Tibial nerve (tissue), 4 donors: ENCODE measurements at regions not wholly inside any gene's neighbourhood (a gene's known extent, or its start where the extent isn't known, plus 50 kb on each side); places are given as distances from the start of the nearest gene placed in this dataset.

Experiments used
- EP300 ChIP-seq, 2 donors: sonication (generic); formaldehyde crosslinking; IDR thresholded peaks; one replicate each; pipeline ENCODE4 v1.6.1; 2017; ENCODE audit warnings: antibody characterized with exemption in 2 of 2, mild to moderate bottlenecking in 1 of 2
- POLR2A ChIP-seq, 2 donors: fragments of 450-650 bp; IDR thresholded peaks; one replicate each; pipeline ENCODE4 v1.6.1; 2017; ENCODE audit warnings: antibody characterized with exemption in 2 of 2, mild to moderate bottlenecking in 2 of 2, moderate library complexity in 2 of 2
- TF ChIP-seq, protein P1 (sequence below), 5 experiments: fragments of 200-600 bp in 3 of 5; fragments of 450-650 bp in 2 of 5; sonication (generic) in 3 of 5; IDR thresholded peaks; one replicate each; pipeline ENCODE4 v1.5.1; 2016 to 2019; ENCODE audit warnings: antibody characterized with exemption in 5 of 5, mild to moderate bottlenecking in 3 of 5, moderate library complexity in 2 of 5

DNA sequence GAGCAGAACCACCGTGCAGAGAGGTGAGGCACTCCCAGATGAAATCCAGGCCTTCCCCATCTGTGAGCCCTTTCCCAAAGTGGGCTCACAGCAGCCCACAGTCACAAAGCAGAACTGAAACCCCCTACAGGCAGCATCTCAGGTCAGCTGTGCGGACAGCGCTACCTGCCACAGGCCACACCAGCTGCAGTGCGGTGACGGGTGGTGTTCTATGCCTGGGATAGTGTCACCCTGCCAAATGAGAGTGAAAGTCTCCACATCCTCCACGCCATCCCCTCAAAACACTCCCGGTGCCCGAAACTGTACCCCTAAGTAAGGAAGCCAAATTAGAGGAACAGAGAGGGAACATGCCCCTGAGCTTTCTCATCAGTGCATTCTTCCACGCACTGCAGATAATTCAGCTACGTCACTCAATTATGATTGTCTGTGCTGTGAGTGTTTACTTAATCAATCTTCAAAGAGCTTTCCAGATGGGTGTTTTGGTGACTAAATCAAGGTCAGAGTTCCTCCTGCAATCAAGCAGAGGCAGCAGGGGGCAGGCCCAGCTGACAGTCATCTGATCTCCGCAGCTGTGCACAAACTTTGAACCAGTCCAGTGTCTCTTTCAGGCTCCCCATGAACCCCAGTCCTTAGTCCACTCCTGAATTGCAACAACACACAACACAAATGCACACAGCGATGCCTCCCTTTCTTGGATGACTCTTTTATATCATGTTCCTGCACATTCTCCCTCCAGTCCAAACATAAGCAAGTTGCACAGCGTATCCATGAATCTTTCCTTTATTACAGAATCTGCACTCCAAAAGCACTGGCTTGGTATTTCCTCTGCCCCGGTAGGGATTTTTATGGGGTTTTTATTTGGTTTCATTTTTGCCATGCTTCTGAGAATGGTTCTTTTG is 150.0 kb downstream of the TOMM20 start:
- TF ChIP-seq, protein P1, sequence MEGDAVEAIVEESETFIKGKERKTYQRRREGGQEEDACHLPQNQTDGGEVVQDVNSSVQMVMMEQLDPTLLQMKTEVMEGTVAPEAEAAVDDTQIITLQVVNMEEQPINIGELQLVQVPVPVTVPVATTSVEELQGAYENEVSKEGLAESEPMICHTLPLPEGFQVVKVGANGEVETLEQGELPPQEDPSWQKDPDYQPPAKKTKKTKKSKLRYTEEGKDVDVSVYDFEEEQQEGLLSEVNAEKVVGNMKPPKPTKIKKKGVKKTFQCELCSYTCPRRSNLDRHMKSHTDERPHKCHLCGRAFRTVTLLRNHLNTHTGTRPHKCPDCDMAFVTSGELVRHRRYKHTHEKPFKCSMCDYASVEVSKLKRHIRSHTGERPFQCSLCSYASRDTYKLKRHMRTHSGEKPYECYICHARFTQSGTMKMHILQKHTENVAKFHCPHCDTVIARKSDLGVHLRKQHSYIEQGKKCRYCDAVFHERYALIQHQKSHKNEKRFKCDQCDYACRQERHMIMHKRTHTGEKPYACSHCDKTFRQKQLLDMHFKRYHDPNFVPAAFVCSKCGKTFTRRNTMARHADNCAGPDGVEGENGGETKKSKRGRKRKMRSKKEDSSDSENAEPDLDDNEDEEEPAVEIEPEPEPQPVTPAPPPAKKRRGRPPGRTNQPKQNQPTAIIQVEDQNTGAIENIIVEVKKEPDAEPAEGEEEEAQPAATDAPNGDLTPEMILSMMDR (IDR thresholded peaks at IDR 0.05), result no peak
- no peak for TF ChIP-seq POLR2A (IDR thresholded peaks at IDR 0.05)
- peak in 1 of 2 donors; percentile 77 for TF ChIP-seq EP300 (IDR thresholded peaks at IDR 0.05)
